ENCODE measurements at regions not wholly inside any gene's neighbourhood (a gene's known extent, or its start where the extent isn't known, plus 50 kb on each side); places are given as distances from the start of the nearest gene placed in this dataset.

GRCh38 chr3:178370387-178370786 is 165.8 kb upstream of the KCNMB2 start:
- Mint-ChIP-seq H3K27ac (ENCODE audit: unreplicated experiment) (no peak overlapping the region), H3K9me3 (ENCODE audit: unreplicated experiment) (peaks cover 4% of the 10 kb centered on the region), H3K27me3 (ENCODE audit: unreplicated experiment) (no peaks in the 10 kb centered on the region), H3K36me3 (ENCODE audit: unreplicated experiment) (peaks cover under 1% of the 10 kb centered on the region), H3K4me3 (ENCODE audit: unreplicated experiment) (no peak overlapping the region), H3K4me1 (ENCODE audit: unreplicated experiment) (peaks cover 9% of the 10 kb centered on the region)
- DNase-seq (ENCODE audit: extremely low spot score, unreplicated experiment) = no peak
- TF ChIP-seq, protein P1, sequence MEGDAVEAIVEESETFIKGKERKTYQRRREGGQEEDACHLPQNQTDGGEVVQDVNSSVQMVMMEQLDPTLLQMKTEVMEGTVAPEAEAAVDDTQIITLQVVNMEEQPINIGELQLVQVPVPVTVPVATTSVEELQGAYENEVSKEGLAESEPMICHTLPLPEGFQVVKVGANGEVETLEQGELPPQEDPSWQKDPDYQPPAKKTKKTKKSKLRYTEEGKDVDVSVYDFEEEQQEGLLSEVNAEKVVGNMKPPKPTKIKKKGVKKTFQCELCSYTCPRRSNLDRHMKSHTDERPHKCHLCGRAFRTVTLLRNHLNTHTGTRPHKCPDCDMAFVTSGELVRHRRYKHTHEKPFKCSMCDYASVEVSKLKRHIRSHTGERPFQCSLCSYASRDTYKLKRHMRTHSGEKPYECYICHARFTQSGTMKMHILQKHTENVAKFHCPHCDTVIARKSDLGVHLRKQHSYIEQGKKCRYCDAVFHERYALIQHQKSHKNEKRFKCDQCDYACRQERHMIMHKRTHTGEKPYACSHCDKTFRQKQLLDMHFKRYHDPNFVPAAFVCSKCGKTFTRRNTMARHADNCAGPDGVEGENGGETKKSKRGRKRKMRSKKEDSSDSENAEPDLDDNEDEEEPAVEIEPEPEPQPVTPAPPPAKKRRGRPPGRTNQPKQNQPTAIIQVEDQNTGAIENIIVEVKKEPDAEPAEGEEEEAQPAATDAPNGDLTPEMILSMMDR (IDR thresholded peaks at IDR 0.05) = no peak

DNA sequence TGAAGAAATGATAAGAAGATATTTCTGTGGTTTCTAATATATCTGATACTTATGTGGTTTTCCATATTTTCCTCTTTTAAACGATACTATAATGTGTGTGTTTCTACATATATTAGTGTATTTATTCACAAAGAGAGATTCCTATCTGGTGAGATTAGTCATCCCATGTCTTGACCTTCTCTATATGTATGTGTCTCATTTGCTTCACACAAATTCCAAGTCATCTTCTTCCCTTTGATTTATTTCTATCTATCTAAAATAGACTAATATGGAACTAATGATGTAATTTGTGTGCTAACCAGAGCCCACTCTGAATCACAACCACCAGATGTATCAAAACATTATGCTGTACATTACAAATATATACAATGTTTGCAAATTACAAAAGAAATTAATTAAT is 154.7 kb upstream of the KCNMB2 start:
- Mint-ChIP-seq H3K4me1 (ENCODE audit: unreplicated experiment) (peaks cover 53% of the 10 kb centered on the region), H3K36me3 (ENCODE audit: unreplicated experiment) (no peaks in the 10 kb centered on the region), H3K27me3 (ENCODE audit: unreplicated experiment) (no peaks in the 10 kb centered on the region), H3K9me3 (ENCODE audit: unreplicated experiment) (no peaks in the 10 kb centered on the region), H3K27ac (ENCODE audit: unreplicated experiment) (peak overlapping the region; percentile 77), H3K4me3 (ENCODE audit: unreplicated experiment) (no peak overlapping the region)
- TF ChIP-seq, protein P1 (IDR thresholded peaks at IDR 0.05) = no peak
- DNase-seq (ENCODE audit: extremely low spot score, unreplicated experiment) = no peak

GRCh38 chr3:178381971-178382448 is 154.2 kb upstream of the KCNMB2 start:
- DNase-seq (ENCODE audit: extremely low spot score, unreplicated experiment) = no peak
- Mint-ChIP-seq H3K4me1 (ENCODE audit: unreplicated experiment) (peaks cover 53% of the 10 kb centered on the region), H3K27me3 (ENCODE audit: unreplicated experiment) (no peaks in the 10 kb centered on the region), H3K4me3 (ENCODE audit: unreplicated experiment) (no peak overlapping the region), H3K36me3 (ENCODE audit: unreplicated experiment) (no peaks in the 10 kb centered on the region), H3K9me3 (ENCODE audit: unreplicated experiment) (no peaks in the 10 kb centered on the region), H3K27ac (ENCODE audit: unreplicated experiment) (peak overlapping the region; percentile 77)
- TF ChIP-seq, protein P1 (IDR thresholded peaks at IDR 0.05) = no peak

DNA sequence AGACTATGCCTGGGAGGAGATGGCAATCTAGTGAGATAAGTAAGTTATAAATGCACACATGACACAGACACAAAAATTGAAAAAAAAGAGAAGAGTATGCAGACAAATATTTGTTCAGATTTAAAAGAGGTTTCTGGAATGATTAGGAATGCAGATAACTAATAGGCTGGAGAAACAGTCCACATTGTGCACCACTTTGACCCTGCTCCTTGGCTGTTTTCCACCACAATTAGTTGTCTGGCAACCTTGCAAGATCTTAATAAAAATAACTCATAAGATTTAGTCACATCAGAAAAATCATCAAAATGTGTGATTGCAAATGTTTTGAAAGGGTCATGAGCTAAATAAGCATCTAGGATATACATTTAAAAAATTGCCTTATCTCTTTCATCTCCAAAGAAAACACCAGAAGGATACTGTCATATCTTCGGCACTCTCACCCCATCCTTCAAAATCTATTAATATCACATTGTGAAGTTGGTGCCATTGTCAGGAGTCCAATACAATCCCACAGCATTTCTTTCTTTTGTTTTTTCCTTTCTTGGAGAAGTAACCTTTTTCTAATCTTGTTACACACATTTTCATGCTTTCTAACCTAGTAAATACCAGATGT is 153.7 kb upstream of the KCNMB2 start:
- Mint-ChIP-seq H3K27ac (ENCODE audit: unreplicated experiment) (peak overlapping the region; percentile 77), H3K36me3 (ENCODE audit: unreplicated experiment) (no peaks in the 10 kb centered on the region), H3K4me1 (ENCODE audit: unreplicated experiment) (peaks cover 53% of the 10 kb centered on the region), H3K9me3 (ENCODE audit: unreplicated experiment) (no peaks in the 10 kb centered on the region), H3K27me3 (ENCODE audit: unreplicated experiment) (no peaks in the 10 kb centered on the region), H3K4me3 (ENCODE audit: unreplicated experiment) (no peak overlapping the region)
- DNase-seq (ENCODE audit: extremely low spot score, unreplicated experiment) = no peak
- TF ChIP-seq, protein P1 (IDR thresholded peaks at IDR 0.05) = no peak

DNA sequence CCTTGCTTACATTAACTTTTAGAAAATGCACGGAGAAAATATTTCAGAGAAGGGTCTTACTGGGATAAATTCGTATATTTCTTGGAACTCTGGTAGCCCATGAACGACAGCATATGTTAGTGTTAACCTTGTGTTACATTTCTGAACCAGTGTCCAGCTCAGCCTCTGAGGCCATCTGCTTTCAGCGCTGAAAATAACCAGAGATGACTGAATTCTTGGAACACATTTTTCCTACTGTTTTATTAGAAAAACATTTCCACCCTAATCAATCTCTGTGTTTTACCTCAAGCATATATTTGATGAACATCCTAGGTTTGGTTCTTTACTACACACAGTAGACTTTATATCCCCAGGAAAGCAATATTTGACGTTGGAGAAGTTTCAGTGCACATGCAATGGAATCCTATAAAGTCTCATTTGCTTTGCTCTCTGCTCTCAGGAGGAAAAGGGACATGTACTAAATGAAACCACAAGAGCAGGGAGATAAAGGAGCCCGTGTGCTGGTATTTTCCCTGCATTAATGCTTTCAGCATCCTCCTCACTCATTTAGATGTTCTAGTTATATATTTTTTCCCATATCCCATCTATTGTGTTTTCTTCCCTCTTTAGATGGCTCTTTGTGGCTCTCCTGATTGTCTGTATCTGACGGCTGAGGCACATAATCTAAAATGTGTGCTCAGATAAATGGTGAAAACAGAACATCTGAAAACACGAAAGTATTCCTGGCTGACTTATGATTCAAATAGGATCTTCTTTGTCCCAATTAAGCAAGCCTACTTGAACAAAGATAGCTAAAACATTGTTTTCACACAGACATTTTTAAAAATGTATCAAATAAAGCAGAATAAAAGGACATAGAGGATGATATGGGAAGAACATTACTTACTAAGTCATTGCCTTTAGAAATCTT is 151.7 kb upstream of the KCNMB2 start:
- DNase-seq (ENCODE audit: extremely low spot score, unreplicated experiment) = no peak
- Mint-ChIP-seq H3K9me3 (ENCODE audit: unreplicated experiment) (no peaks in the 10 kb centered on the region), H3K36me3 (ENCODE audit: unreplicated experiment) (no peaks in the 10 kb centered on the region), H3K27me3 (ENCODE audit: unreplicated experiment) (no peaks in the 10 kb centered on the region), H3K27ac (ENCODE audit: unreplicated experiment) (peak overlapping the region; percentile 77), H3K4me3 (ENCODE audit: unreplicated experiment) (no peak overlapping the region), H3K4me1 (ENCODE audit: unreplicated experiment) (peaks cover 49% of the 10 kb centered on the region)
- TF ChIP-seq, protein P1 (IDR thresholded peaks at IDR 0.05) = peak; percentile 23
